GM12875 (cell line): ENCODE measurements at regions not wholly inside any gene's neighbourhood (a gene's known extent, or its start where the extent isn't known, plus 50 kb on each side); places are given as distances from the start of the nearest gene placed in this dataset.

Experiments used
- H3K4me3 ChIP-seq: one replicate; pipeline ENCODE4 v1.5.1; 2011; ENCODE audit warnings: low read depth, low read length, control low read depth
- CTCF ChIP-seq: IDR thresholded peaks from 2 replicates; pipeline ENCODE4 v1.5.1; 2011; ENCODE audit warnings: low read depth, mild to moderate bottlenecking, control low read depth, inconsistent platforms, low read length, moderate library complexity, borderline replicate concordance; ENCODE audit not compliant: insufficient read depth

GRCh38 chr9:107431461-107431860 lies 58.1 kb downstream of the KLF4 start:
- TF ChIP-seq CTCF: no peak
- H3K4me3 ChIP-seq: no peak overlapping the region

GRCh38 chr9:107430071-107430470 lies 59.5 kb downstream of the KLF4 start:
- no peak for TF ChIP-seq CTCF
- no peak overlapping the region for H3K4me3 ChIP-seq

- no peak overlapping the region for H3K4me3 ChIP-seq
- TF ChIP-seq CTCF: no peak
Measured at GRCh38 chr9:107426126-107426525, 63.4 kb downstream of the KLF4 start.

- peak; percentile 98 for TF ChIP-seq CTCF
- H3K4me3 ChIP-seq: no peak overlapping the region
Measured at GRCh38 chr9:107425101-107426025, 64.2 kb downstream of the KLF4 start.

- no peak overlapping the region for H3K4me3 ChIP-seq
- no peak for TF ChIP-seq CTCF
Measured at GRCh38 chr9:107423540-107423939, 66.0 kb downstream of the KLF4 start.

GRCh38 chr9:107422189-107423185 lies 67.1 kb downstream of the KLF4 start:
- no peak overlapping the region for H3K4me3 ChIP-seq
- peak; percentile 56; the same call in 1 of the 2 replicates for TF ChIP-seq CTCF

- no peak for TF ChIP-seq CTCF
- no peak overlapping the region for H3K4me3 ChIP-seq
Measured at GRCh38 chr9:107410420-107410819, 79.1 kb downstream of the KLF4 start.
